ENCODE measurements at regions not wholly inside any gene's neighbourhood (a gene's known extent, or its start where the extent isn't known, plus 50 kb on each side); places are given as distances from the start of the nearest gene placed in this dataset.

- TF ChIP-seq, protein P1, sequence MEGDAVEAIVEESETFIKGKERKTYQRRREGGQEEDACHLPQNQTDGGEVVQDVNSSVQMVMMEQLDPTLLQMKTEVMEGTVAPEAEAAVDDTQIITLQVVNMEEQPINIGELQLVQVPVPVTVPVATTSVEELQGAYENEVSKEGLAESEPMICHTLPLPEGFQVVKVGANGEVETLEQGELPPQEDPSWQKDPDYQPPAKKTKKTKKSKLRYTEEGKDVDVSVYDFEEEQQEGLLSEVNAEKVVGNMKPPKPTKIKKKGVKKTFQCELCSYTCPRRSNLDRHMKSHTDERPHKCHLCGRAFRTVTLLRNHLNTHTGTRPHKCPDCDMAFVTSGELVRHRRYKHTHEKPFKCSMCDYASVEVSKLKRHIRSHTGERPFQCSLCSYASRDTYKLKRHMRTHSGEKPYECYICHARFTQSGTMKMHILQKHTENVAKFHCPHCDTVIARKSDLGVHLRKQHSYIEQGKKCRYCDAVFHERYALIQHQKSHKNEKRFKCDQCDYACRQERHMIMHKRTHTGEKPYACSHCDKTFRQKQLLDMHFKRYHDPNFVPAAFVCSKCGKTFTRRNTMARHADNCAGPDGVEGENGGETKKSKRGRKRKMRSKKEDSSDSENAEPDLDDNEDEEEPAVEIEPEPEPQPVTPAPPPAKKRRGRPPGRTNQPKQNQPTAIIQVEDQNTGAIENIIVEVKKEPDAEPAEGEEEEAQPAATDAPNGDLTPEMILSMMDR (IDR thresholded peaks at IDR 0.05): no peak
- no peak for TF ChIP-seq POLR2A (IDR thresholded peaks at IDR 0.05)
Measured at GRCh38 chr4:14321723-14322122, 680.6 kb upstream of the CPEB2 start.

Measured in adrenal gland (tissue), 5 donors.